Suprapubic skin (tissue), 4 donors: ENCODE measurements at regions not wholly inside any gene's neighbourhood (a gene's known extent, or its start where the extent isn't known, plus 50 kb on each side); places are given as distances from the start of the nearest gene placed in this dataset.

ENCODE experiments used
- DNase-seq, 2 donors: peaks; one replicate each; pipeline ENCODE4 v3.0.0-alpha.2; 2019; ENCODE audit warnings: low spot score in 2 of 2
- H3K27ac ChIP-seq: fragments of 200-600 bp; sonication (generic); one replicate; pipeline ENCODE4 v1.5.1; 2019
- H3K27me3 ChIP-seq: fragments of 200-600 bp; sonication (generic); one replicate; pipeline ENCODE4 v1.5.1; 2019
- H3K36me3 ChIP-seq: fragments of 200-600 bp; sonication (generic); one replicate; pipeline ENCODE4 v1.5.1; 2019
- H3K4me1 ChIP-seq: fragments of 200-600 bp; sonication (generic); one replicate; pipeline ENCODE4 v1.5.1; 2019
- H3K4me3 ChIP-seq: fragments of 200-600 bp; sonication (generic); one replicate; pipeline ENCODE4 v1.5.1; 2019; ENCODE audit warnings: mild to moderate bottlenecking
- H3K9me3 ChIP-seq: fragments of 200-600 bp; sonication (generic); one replicate; pipeline ENCODE4 v1.5.1; 2019
- EP300 ChIP-seq: sonication (generic); formaldehyde crosslinking; IDR thresholded peaks from one replicate; pipeline ENCODE4 v1.6.1; 2017; ENCODE audit warnings: antibody characterized with exemption
- POLR2A ChIP-seq, 2 donors: fragments of 450-650 bp; IDR thresholded peaks; one replicate each; pipeline ENCODE4 v1.6.1; 2017; ENCODE audit warnings: antibody characterized with exemption in 2 of 2, mild to moderate bottlenecking in 2 of 2, moderate library complexity in 2 of 2
- POLR2AphosphoS5 ChIP-seq, 3 donors: sonication (generic); formaldehyde crosslinking; IDR thresholded peaks; one replicate each; pipeline ENCODE4 v1.6.1; 2017; ENCODE audit warnings: antibody characterized with exemption in 3 of 3
- WGBS: methylation state at CpG from one replicate; pipeline ENCODE4 v1.1.5; 2018; 5-methylcytosine and 5-hydroxymethylcytosine counted together
- TF ChIP-seq, protein P1 (sequence below), 2 donors: fragments of 200-600 bp in 1 of 2; fragments of 450-650 bp in 1 of 2; sonication (generic) in 1 of 2; IDR thresholded peaks; one replicate each; pipeline ENCODE4 v1.5.1; 2016 to 2019; ENCODE audit warnings: antibody characterized with exemption in 2 of 2, mild to moderate bottlenecking in 1 of 2, moderate library complexity in 1 of 2

- no peaks in the 10 kb centered on the region for H3K9me3 ChIP-seq
- H3K27me3 ChIP-seq = no peaks in the 10 kb centered on the region
- no peak overlapping the region for H3K4me3 ChIP-seq
- H3K27ac ChIP-seq = no peak overlapping the region
- TF ChIP-seq POLR2AphosphoS5 (IDR thresholded peaks at IDR 0.05) = no peak
- TF ChIP-seq, protein P1, sequence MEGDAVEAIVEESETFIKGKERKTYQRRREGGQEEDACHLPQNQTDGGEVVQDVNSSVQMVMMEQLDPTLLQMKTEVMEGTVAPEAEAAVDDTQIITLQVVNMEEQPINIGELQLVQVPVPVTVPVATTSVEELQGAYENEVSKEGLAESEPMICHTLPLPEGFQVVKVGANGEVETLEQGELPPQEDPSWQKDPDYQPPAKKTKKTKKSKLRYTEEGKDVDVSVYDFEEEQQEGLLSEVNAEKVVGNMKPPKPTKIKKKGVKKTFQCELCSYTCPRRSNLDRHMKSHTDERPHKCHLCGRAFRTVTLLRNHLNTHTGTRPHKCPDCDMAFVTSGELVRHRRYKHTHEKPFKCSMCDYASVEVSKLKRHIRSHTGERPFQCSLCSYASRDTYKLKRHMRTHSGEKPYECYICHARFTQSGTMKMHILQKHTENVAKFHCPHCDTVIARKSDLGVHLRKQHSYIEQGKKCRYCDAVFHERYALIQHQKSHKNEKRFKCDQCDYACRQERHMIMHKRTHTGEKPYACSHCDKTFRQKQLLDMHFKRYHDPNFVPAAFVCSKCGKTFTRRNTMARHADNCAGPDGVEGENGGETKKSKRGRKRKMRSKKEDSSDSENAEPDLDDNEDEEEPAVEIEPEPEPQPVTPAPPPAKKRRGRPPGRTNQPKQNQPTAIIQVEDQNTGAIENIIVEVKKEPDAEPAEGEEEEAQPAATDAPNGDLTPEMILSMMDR (IDR thresholded peaks at IDR 0.05) = no peak
- TF ChIP-seq POLR2A (IDR thresholded peaks at IDR 0.05) = no peak
- no peak for TF ChIP-seq EP300
- H3K4me1 ChIP-seq = no peaks in the 10 kb centered on the region
- no peak for DNase-seq
- H3K36me3 ChIP-seq = no peaks in the 10 kb centered on the region
These were observed 129.5 kb downstream of the ZIC3 start for GRCh38 chrX:137695417-137695816.

- H3K9me3 ChIP-seq = no peaks in the 10 kb centered on the region
These were observed 141.4 kb downstream of the ZIC3 start for GRCh38 chrX:137707348-137707747.

DNA sequence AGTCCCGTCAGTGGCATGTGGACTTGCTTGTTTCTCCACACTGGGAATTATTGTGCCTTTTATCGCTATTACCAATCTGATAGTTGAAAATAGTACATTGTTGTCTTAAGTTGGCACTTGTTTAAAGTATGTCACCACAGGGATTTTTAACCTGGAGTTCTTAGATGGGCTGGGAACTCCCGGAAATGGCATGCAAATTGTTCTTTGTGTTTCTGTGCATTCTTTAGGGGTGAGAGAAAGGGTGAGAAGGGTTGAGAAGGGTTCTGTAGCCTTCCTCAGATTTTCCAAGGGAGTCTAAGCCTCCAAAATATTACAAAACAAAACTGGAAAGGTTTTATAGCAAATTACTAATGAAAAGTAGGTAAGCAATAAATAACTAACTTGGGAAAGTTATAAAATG lies 176.9 kb downstream of the ZIC3 start:
- TF ChIP-seq POLR2AphosphoS5 (IDR thresholded peaks at IDR 0.05) = no peak
- no peak for TF ChIP-seq POLR2A (IDR thresholded peaks at IDR 0.05)
- TF ChIP-seq, protein P1 (IDR thresholded peaks at IDR 0.05) = no peak
- no peak for TF ChIP-seq EP300
- Histone ChIP-seq H3K36me3 (no peaks in the 10 kb centered on the region), H3K4me1 (no peaks in the 10 kb centered on the region), H3K27ac (no peak overlapping the region), H3K4me3 (no peak overlapping the region), H3K27me3 (no peaks in the 10 kb centered on the region), H3K9me3 (no peaks in the 10 kb centered on the region)
- WGBS = 81% methylated on average over 3 of the region's 3 CpGs
- no peak for DNase-seq

More at GRCh38 chrX:137707348-137707747, 141.4 kb downstream of the ZIC3 start:
- TF ChIP-seq, protein P1 (IDR thresholded peaks at IDR 0.05) = no peak
- no peak for TF ChIP-seq POLR2AphosphoS5 (IDR thresholded peaks at IDR 0.05)
- TF ChIP-seq EP300 = no peak
- TF ChIP-seq POLR2A (IDR thresholded peaks at IDR 0.05) = no peak
- H3K36me3 ChIP-seq = no peaks in the 10 kb centered on the region
- no peaks in the 10 kb centered on the region for H3K27me3 ChIP-seq
- no peak for DNase-seq
- no peak overlapping the region for H3K4me3 ChIP-seq
- no peaks in the 10 kb centered on the region for H3K4me1 ChIP-seq
- no peak overlapping the region for H3K27ac ChIP-seq

DNA sequence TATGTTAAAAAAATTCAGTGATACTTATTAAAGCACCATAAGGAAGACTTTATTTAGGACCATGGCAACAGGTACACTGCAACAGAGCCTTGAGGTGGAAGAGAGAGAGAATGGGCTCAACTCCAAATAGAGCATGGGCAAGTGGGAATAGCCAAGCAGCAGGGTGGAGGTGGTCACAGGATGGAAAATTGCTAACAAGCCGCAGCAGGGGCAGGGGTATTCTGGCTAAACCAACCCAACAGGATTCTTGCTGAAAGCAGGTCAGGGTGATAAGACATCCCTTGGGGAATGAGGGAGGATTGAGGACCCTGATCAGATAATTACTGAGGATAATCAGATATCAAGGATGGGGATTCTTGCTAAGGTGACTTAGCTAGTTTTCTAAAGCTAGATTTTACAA lies 177.5 kb downstream of the ZIC3 start:
- DNase-seq = no peak
- WGBS = 79% methylated on average over 1 of the region's 1 CpG

DNA sequence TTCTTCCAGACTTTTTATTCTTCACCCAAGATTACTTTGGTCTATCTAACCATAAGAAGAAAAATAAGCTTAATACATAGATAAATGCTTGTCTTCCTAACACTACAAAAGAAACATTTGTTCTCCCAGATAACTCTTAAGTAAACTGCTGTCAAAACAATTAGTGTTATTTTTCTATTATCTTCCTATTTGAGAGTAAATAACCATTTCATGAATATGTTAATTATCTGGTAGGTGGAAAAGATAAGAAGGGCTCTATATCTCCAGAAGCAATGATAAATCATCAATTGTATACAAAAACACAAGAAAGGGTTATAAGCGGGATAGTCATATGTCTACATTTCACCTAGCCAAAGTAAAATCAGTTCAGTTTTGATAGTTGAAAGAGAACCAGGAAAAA lies 180.4 kb downstream of the ZIC3 start:
- 67% methylated on average over 1 of the region's 1 CpG for WGBS
- no peak overlapping the region for H3K4me3 ChIP-seq
- no peaks in the 10 kb centered on the region for H3K27me3 ChIP-seq
- no peaks in the 10 kb centered on the region for H3K4me1 ChIP-seq
- TF ChIP-seq POLR2A (IDR thresholded peaks at IDR 0.05) = no peak
- TF ChIP-seq, protein P1 (IDR thresholded peaks at IDR 0.05) = no peak
- no peaks in the 10 kb centered on the region for H3K9me3 ChIP-seq
- no peak overlapping the region for H3K27ac ChIP-seq
- H3K36me3 ChIP-seq = no peaks in the 10 kb centered on the region
- DNase-seq = no peak

More for the DNA sequence above, 177.5 kb downstream of the ZIC3 start:
- no peaks in the 10 kb centered on the region for H3K27me3 ChIP-seq
- H3K27ac ChIP-seq = no peak overlapping the region
- no peaks in the 10 kb centered on the region for H3K4me1 ChIP-seq
- no peaks in the 10 kb centered on the region for H3K9me3 ChIP-seq
- H3K36me3 ChIP-seq = no peaks in the 10 kb centered on the region
- no peak overlapping the region for H3K4me3 ChIP-seq
- no peak for TF ChIP-seq EP300
- TF ChIP-seq POLR2AphosphoS5 (IDR thresholded peaks at IDR 0.05) = no peak
- no peak for TF ChIP-seq POLR2A (IDR thresholded peaks at IDR 0.05)
- TF ChIP-seq, protein P1 (IDR thresholded peaks at IDR 0.05) = no peak
